SK-N-SH treated with all-trans-retinoic acid at 6 μM for 48 hours (cell line): ENCODE measurements at regions not wholly inside any gene's neighbourhood (a gene's known extent, or its start where the extent isn't known, plus 50 kb on each side); places are given as distances from the start of the nearest gene placed in this dataset.

ENCODE experiments used
- ATAC-seq: fragments of 200-7000 bp; cut with Tn5 transposase; 3 replicates; pipeline ENCODE4 v1.9.1; 2020; ENCODE audit warnings: mild to moderate bottlenecking, moderate library complexity
- BACH2 ChIP-seq: fragments of 250-450 bp; sonication (Bioruptor Pico); IDR thresholded peaks from 2 replicates; pipeline ENCODE4 v1.9.0; 2021; ENCODE audit warnings: mild to moderate bottlenecking, borderline replicate concordance
- CREB5 ChIP-seq: fragments of 250-450 bp; sonication (Bioruptor Pico); IDR thresholded peaks from 2 replicates; pipeline ENCODE4 v1.5.1; 2020; ENCODE audit warnings: low read depth, mild to moderate bottlenecking, moderate library complexity
- CSDC2 ChIP-seq: fragments of 250-450 bp; sonication (Bioruptor Pico); IDR thresholded peaks from 2 replicates; pipeline ENCODE4 v1.5.0; 2020; ENCODE audit warnings: mild to moderate bottlenecking, moderate library complexity
- CSRNP3 ChIP-seq: fragments of 250-450 bp; sonication (Bioruptor Pico); IDR thresholded peaks from 2 replicates; pipeline ENCODE4 v1.5.1; 2021; ENCODE audit warnings: mild to moderate bottlenecking, moderate library complexity
- ESRRG ChIP-seq: fragments of 250-450 bp; sonication (Bioruptor Pico); IDR thresholded peaks from 2 replicates; pipeline ENCODE4 v1.6.1; 2021; ENCODE audit warnings: mild to moderate bottlenecking
- GLIS3 ChIP-seq: fragments of 250-450 bp; sonication (Bioruptor Pico); IDR thresholded peaks from 2 replicates; pipeline ENCODE4 v1.5.0; 2020; ENCODE audit warnings: mild to moderate bottlenecking, moderate library complexity
- ISL1 ChIP-seq: fragments of 250-450 bp; sonication (Bioruptor Pico); IDR thresholded peaks from 2 replicates; pipeline ENCODE4 v2.1.2; 2022; ENCODE audit warnings: mild to moderate bottlenecking, moderate library complexity
- OSR1 ChIP-seq: fragments of 250-450 bp; sonication (Bioruptor Pico); IDR thresholded peaks from 2 replicates; pipeline ENCODE4 v1.8.0; 2022; ENCODE audit warnings: moderate library complexity, mild to moderate bottlenecking, inconsistent platforms
- POU6F1 ChIP-seq: fragments of 250-450 bp; sonication (Bioruptor Pico); IDR thresholded peaks from 2 replicates; pipeline ENCODE4 v1.8.0; 2021; ENCODE audit warnings: low read depth, mild to moderate bottlenecking, moderate library complexity, borderline replicate concordance
- PPARA ChIP-seq: fragments of 250-450 bp; sonication (Bioruptor Pico); IDR thresholded peaks from 2 replicates; pipeline ENCODE4 v1.5.0; 2020; ENCODE audit warnings: mild to moderate bottlenecking, borderline replicate concordance
- RARB ChIP-seq: fragments of 250-450 bp; sonication (Bioruptor Pico); IDR thresholded peaks from 2 replicates; pipeline ENCODE4 v1.8.0; 2021; ENCODE audit warnings: mild to moderate bottlenecking, moderate library complexity
- SNAI2 ChIP-seq: fragments of 250-450 bp; sonication (Bioruptor Pico); IDR thresholded peaks from 2 replicates; pipeline ENCODE4 v1.5.0; 2020; ENCODE audit warnings: mild to moderate bottlenecking, moderate library complexity
- TCF4 ChIP-seq: fragments of 250-450 bp; sonication (Bioruptor Pico); IDR thresholded peaks from 2 replicates; pipeline ENCODE4 v1.8.0; 2021; ENCODE audit warnings: mild to moderate bottlenecking, moderate library complexity, borderline replicate concordance
- TOX ChIP-seq: fragments of 250-450 bp; sonication (Bioruptor Pico); IDR thresholded peaks from 2 replicates; pipeline ENCODE4 v1.8.0; 2021; ENCODE audit warnings: mild to moderate bottlenecking, moderate library complexity, borderline replicate concordance
- TSHZ2 ChIP-seq: fragments of 250-450 bp; sonication (Bioruptor Pico); IDR thresholded peaks from 2 replicates; pipeline ENCODE4 v1.5.0; 2020; ENCODE audit warnings: mild to moderate bottlenecking, moderate library complexity
- ZC3H10 ChIP-seq: fragments of 250-450 bp; sonication (Bioruptor Pico); IDR thresholded peaks from 2 replicates; pipeline ENCODE4 v1.5.1; 2021; ENCODE audit warnings: mild to moderate bottlenecking, moderate library complexity
- ZFP3 ChIP-seq: fragments of 250-450 bp; sonication (Bioruptor Pico); IDR thresholded peaks from 2 replicates; pipeline ENCODE4 v1.5.0; 2020; ENCODE audit warnings: mild to moderate bottlenecking, moderate library complexity
- ZNF70 ChIP-seq: fragments of 450-650 bp; formaldehyde crosslinking; IDR thresholded peaks from 2 replicates; pipeline ENCODE4 v1.5.0; 2020; ENCODE audit warnings: mild to moderate bottlenecking, moderate library complexity
- ZNF8 ChIP-seq: fragments of 450-650 bp; formaldehyde crosslinking; IDR thresholded peaks from 2 replicates; pipeline ENCODE4 v1.5.0; 2020; ENCODE audit warnings: mild to moderate bottlenecking, moderate library complexity

GRCh38 chr4:163915896-163916295 lies 421.4 kb downstream of the TMA16 start:
- no peak for ATAC-seq
- TF ChIP-seq BACH2 (CRISPR knock-in tag) (no peak), ZNF70 (CRISPR knock-in tag) (no peak), POU6F1 (CRISPR knock-in tag) (no peak), ZNF8 (CRISPR knock-in tag) (no peak), PPARA (CRISPR knock-in tag) (no peak), SNAI2 (no peak), TSHZ2 (CRISPR knock-in tag) (no peak), ISL1 (CRISPR knock-in tag) (no peak), CSDC2 (no peak)

- ATAC-seq: no peak
- TF ChIP-seq CSDC2 (no peak), TCF4 (CRISPR knock-in tag) (no peak), ESRRG (CRISPR knock-in tag) (no peak)
Observed at GRCh38 chr4:163920426-163920825, 425.9 kb downstream of the TMA16 start.

- TF ChIP-seq ISL1 (CRISPR knock-in tag): no peak
- TF ChIP-seq ZC3H10 (CRISPR knock-in tag): no peak
- no peak for TF ChIP-seq GLIS3 (CRISPR knock-in tag)
- ATAC-seq: no peak
Observed at GRCh38 chr4:163922302-163922701, 427.8 kb downstream of the TMA16 start.

GRCh38 chr4:163923092-163923491 lies 428.6 kb downstream of the TMA16 start:
- TF ChIP-seq ESRRG (CRISPR knock-in tag) (no peak), POU6F1 (CRISPR knock-in tag) (no peak), PPARA (CRISPR knock-in tag) (no peak), RARB (CRISPR knock-in tag) (no peak), ZC3H10 (CRISPR knock-in tag) (no peak), CREB5 (CRISPR knock-in tag) (no peak), ISL1 (CRISPR knock-in tag) (no peak), SNAI2 (no peak), TSHZ2 (CRISPR knock-in tag) (no peak), CSRNP3 (CRISPR knock-in tag) (no peak), TOX (no peak), OSR1 (CRISPR knock-in tag) (no peak), ZFP3 (CRISPR knock-in tag) (no peak), ZNF8 (CRISPR knock-in tag) (no peak), TCF4 (CRISPR knock-in tag) (no peak), ZNF70 (CRISPR knock-in tag) (no peak)
- no peak for ATAC-seq
